GM23338 (cell line): ENCODE measurements at regions not wholly inside any gene's neighbourhood (a gene's known extent, or its start where the extent isn't known, plus 50 kb on each side); places are given as distances from the start of the nearest gene placed in this dataset.

Source experiments
- EZH2 ChIP-seq: fragments of 200-600 bp; sonication (generic); IDR thresholded peaks from one replicate; pipeline ENCODE4 v1.8.0; 2017; ENCODE audit warnings: antibody characterized with exemption, mild to moderate bottlenecking, low read depth; ENCODE audit not compliant: unreplicated experiment
- EZH2phosphoT487 ChIP-seq: fragments of 200-600 bp; sonication (generic); IDR thresholded peaks from one replicate; pipeline ENCODE4 v1.8.1; 2018; ENCODE audit warnings: antibody characterized with exemption; ENCODE audit not compliant: unreplicated experiment
- POLR2AphosphoS5 ChIP-seq: IDR thresholded peaks from 2 replicates; pipeline ENCODE4 v1.6.1; 2016; ENCODE audit warnings: antibody characterized with exemption, low read depth
- STAT1 ChIP-seq: IDR thresholded peaks from one replicate; pipeline ENCODE4 v1.6.1; 2016; ENCODE audit warnings: antibody characterized with exemption; ENCODE audit not compliant: unreplicated experiment
- TF ChIP-seq, protein P1 (sequence below), 2 experiments: fragments of 200-600 bp in 1 of 2; sonication (generic) in 1 of 2; conservative IDR thresholded peaks; 2 replicates each; pipeline versions ENCODE4 v1.5.1 to v1.6.1; 2016 to 2017; ENCODE audit warnings: antibody characterized with exemption in 2 of 2, low read depth in 2 of 2, mild to moderate bottlenecking in 2 of 2, moderate library complexity in 1 of 2
- TF ChIP-seq, protein P2 (sequence below): IDR thresholded peaks from one replicate; pipeline ENCODE4 v1.6.1; 2018; ENCODE audit warnings: antibody characterized with exemption; ENCODE audit not compliant: unreplicated experiment

DNA sequence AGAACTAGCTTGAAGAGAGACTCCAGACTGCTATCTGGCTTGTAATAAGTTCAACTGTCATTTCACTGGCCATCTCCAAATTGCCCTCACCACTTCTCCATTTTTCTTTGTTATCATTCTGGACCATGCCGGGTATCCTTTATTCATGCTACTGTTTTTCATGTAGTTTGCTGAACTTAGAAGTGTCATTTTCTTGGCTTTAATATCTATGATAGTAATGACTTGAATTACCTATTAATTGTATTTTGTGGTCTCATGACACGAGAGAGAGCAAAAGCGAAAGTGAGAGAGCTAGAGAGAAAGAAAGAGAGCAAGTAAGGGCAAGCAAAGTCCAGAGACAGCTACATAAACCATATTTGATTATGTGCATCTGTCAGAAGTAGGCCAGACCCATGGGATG is 184.9 kb upstream of the ATP1B1 start:
- TF ChIP-seq, protein P1, sequence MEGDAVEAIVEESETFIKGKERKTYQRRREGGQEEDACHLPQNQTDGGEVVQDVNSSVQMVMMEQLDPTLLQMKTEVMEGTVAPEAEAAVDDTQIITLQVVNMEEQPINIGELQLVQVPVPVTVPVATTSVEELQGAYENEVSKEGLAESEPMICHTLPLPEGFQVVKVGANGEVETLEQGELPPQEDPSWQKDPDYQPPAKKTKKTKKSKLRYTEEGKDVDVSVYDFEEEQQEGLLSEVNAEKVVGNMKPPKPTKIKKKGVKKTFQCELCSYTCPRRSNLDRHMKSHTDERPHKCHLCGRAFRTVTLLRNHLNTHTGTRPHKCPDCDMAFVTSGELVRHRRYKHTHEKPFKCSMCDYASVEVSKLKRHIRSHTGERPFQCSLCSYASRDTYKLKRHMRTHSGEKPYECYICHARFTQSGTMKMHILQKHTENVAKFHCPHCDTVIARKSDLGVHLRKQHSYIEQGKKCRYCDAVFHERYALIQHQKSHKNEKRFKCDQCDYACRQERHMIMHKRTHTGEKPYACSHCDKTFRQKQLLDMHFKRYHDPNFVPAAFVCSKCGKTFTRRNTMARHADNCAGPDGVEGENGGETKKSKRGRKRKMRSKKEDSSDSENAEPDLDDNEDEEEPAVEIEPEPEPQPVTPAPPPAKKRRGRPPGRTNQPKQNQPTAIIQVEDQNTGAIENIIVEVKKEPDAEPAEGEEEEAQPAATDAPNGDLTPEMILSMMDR (conservative IDR thresholded peaks at IDR 0.05; ENCODE audit: low read depth in 2 of 2), result no peak
- TF ChIP-seq EZH2, result no peak
- no peak for TF ChIP-seq POLR2AphosphoS5
- TF ChIP-seq STAT1, result no peak
- TF ChIP-seq, protein P2, sequence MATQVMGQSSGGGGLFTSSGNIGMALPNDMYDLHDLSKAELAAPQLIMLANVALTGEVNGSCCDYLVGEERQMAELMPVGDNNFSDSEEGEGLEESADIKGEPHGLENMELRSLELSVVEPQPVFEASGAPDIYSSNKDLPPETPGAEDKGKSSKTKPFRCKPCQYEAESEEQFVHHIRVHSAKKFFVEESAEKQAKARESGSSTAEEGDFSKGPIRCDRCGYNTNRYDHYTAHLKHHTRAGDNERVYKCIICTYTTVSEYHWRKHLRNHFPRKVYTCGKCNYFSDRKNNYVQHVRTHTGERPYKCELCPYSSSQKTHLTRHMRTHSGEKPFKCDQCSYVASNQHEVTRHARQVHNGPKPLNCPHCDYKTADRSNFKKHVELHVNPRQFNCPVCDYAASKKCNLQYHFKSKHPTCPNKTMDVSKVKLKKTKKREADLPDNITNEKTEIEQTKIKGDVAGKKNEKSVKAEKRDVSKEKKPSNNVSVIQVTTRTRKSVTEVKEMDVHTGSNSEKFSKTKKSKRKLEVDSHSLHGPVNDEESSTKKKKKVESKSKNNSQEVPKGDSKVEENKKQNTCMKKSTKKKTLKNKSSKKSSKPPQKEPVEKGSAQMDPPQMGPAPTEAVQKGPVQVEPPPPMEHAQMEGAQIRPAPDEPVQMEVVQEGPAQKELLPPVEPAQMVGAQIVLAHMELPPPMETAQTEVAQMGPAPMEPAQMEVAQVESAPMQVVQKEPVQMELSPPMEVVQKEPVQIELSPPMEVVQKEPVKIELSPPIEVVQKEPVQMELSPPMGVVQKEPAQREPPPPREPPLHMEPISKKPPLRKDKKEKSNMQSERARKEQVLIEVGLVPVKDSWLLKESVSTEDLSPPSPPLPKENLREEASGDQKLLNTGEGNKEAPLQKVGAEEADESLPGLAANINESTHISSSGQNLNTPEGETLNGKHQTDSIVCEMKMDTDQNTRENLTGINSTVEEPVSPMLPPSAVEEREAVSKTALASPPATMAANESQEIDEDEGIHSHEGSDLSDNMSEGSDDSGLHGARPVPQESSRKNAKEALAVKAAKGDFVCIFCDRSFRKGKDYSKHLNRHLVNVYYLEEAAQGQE, result no peak
- TF ChIP-seq EZH2phosphoT487, result no peak
